IPS-NIHi7 (cell line): ENCODE measurements at regions not wholly inside any gene's neighbourhood (a gene's known extent, or its start where the extent isn't known, plus 50 kb on each side); places are given as distances from the start of the nearest gene placed in this dataset.
"Not testable (repeated sequence)": the region's sequence is repeated elsewhere in the genome, so short reads cannot be mapped to it uniquely, and the experiment has no call there.

Experiments
- DNase-seq: peaks from one replicate; pipeline ENCODE4 v3.0.0; 2012; ENCODE audit warnings: mixed read lengths; ENCODE audit errors: extremely low spot score

DNA sequence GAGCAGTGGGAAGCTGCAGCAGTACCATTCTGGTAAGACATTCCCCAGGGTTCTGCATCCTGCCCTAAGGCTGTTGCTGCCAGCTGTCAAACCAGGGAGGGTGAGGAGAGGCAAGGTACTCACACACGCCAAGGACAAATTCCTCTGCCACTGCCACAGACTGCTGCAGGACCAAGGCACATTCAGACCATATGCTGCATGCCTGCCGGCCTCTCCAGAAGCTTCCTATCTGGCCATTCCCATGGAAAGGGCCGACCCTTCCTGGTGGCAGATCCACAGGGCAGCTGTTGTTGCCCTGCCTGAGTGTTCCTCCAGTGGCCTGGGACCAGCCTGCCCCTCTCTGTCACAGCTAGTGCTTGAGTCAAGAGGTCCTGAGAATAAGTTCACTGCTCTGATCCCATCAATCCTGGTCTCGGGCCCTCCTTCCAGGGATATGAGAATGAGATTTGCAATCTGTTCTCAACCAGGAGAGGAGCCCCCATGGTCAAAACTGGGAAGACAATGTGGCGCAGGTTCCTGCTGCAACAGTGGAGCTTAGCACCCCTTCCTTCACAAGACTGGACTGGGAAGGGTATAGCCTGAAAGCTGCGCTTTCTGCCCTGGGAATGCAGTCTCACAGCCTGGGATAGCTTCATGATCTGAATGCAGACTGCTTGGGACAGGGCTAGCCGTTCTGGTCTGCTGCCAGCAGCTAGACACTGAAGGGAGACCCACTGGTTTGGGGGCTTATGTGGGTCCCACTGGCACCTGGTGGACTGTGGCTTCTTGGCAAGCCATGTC, 342.5 kb upstream of the NDST3 start:
- DNase-seq, result no peak

DNA sequence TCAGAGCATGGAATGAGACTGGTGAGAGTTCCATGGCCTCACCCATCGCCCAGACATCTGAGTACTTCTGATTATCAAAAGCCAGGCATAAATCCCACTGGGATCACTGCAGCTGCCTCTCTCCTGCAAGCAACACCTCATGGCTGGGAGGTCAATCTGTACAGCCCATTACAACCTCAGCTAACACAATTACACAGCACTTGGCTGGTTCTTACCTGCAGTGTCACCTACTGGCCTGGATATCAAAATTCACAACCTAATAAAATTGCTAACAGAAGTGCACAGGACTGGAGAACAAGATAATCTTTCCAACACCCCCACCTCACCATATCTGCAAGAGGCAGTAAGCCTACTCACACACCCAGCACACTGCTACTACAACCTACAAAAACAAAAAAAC, 341.7 kb upstream of the NDST3 start:
- DNase-seq, result no peak

DNA sequence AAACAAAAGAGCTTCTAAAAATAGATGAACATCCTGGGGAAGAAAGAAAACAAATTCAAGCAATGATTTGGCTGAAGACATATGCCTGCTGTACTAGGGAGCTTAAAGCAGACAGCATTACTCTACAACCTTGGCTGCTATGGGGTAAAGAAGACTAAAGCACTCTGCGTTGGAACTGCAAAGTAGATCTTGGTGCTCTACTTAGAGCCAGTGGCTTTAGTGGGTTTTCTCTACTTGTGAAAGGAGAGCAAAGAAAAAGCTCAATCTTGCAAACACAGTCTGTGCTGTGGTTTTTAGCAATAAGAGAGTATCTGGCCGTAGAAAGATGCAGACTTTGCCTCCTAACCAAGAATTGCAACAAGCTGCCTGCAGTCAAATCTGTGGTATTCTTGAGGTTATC, 334.7 kb upstream of the NDST3 start:
- DNase-seq, result no peak

DNA sequence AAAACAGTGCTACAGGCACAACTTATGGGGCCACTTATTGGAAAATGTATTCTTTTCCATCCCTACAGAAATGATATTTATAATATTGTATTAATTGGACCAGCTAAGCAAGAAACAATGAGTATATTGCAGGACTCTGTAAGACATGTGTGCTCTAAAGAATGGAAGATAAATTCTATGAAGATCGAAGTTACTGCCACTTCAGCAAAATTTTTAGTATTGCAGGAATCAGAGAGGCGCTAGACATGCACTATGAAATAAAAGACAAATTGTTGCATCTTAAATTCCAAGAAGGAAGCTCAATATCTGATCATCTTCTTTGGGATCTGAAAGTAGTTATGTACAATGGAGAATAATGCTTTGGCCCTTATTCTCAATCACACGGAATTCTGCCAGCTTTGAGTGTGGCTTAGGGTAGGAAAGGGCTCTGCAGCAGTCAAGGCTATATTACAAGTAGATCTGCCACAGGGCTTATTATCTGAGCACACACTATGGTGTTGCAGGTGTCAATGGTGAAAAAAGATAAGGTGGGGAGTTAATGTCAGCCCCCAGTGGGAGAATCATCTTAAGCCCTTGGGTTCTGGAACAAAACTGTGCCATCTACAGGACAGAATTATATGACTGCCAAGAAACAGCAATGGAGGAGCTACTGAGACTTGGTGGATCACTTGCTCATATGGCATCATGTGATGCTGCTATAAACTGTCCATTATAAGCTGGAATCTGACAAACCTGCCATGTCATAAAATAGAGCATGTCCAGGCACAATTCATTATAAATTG, 334.0 kb upstream of the NDST3 start:
- DNase-seq, result peak; percentile 42

DNA sequence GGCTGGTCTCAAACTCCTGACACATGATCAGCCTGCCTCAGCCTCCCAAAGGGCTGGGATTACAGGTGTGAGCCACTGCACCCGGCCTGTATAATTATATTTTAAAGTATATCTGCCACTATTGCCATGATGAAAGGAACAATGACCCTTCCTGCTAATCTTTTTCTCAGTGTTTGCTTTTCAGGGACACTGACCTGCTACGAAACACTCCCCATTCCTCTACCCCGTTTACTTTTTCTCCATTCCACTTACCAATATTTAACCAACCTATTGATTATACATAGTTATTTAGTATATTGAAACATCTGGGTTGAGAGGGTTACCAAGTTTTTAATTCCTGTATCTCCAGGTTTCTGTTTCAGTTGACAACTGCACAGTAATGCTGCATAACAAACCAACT, 331.9 kb upstream of the NDST3 start:
- no peak for DNase-seq

DNA sequence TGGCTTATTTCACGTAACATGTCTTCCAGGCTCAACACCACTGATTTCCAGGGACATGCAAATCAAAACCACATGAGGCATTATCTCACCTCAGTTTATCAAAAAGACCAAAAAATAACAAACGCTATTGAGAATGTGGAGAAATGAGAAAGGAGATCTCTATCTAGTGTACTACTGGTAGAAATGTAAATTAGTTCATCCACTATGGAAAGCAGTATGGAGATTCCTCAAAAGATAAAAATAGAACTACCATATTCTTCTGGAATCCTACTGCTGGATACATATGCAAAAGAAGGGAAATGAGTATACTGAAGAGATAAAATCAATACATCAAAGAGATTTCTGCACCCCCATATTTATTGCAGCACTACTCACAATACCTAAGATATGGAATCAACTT, 329.6 kb upstream of the NDST3 start:
- DNase-seq, result no peak

DNA sequence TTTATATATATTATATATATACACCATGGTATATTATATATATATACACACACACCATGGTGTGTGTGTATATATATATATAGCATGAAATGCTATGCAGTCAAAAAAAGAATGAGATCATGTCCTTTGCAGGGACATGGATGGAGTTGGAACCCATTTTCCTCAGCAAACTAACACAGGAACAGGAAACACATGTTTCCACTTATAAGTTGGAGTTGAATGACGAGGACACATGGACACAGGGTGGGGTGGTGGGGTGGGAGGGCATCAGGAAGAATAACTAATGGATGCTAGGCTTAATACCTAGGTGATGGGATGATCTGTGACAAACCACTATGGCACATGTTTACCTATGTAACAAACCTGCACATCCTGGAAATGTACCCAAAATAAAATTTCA, 293.6 kb upstream of the NDST3 start:
- no peak for DNase-seq

DNA sequence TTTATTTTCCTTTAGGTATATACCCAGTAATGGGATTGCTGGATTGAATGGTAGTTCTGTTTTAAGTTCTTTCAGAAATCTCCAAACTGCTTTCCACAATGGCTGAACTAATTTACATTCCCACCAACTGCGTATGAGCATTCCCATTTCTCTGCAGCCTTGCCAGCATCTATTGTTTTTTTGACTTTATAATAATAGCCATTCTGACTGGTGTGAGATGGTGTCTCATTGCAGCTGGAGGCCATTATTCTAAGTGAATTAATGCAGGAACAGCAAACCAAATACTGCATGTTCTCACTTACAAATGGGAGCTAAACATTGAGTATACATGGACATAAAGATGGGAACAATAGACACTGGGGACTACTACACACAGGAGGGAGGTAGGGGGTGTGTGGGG, 288.9 kb upstream of the NDST3 start:
- DNase-seq, result not testable (repeated sequence)

DNA sequence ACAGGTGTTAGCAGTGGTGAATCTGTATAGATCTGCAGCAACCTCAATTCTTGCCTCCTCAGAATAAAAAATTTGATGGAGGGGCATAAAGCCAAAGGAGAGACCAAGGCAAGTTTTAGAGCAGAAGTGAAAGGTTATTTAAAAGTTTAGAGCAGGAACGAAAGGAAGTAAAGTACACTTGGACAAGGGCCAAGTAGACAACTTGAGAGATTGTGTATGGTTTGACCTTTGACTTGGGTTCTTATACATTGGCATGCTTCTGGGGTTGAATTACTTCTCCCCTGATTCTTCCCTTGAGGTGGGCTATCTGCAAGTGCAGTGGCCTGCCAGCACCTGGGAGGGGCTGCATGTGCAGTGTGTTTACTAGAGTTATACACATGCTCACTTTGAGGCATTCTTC, 278.8 kb upstream of the NDST3 start:
- DNase-seq, result no peak

DNA sequence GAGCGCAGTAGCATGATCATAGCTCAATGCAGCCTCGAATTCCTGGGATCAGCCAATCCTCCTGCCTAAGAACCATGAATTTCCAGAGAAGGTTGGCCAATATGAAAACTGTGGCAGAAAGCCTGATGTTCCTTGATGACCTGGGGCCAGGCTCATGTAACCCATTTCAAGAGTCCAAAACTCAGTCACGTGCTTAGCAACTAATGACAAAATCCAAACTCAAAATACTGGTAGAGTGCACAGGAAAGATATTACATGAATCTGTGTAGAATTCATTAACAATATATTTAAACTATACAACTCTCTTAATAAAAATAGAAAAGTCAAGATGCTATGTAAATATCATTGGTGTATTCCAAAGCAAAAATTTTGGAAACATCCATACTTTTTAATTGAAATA, 265.7 kb upstream of the NDST3 start:
- DNase-seq, result no peak

DNA sequence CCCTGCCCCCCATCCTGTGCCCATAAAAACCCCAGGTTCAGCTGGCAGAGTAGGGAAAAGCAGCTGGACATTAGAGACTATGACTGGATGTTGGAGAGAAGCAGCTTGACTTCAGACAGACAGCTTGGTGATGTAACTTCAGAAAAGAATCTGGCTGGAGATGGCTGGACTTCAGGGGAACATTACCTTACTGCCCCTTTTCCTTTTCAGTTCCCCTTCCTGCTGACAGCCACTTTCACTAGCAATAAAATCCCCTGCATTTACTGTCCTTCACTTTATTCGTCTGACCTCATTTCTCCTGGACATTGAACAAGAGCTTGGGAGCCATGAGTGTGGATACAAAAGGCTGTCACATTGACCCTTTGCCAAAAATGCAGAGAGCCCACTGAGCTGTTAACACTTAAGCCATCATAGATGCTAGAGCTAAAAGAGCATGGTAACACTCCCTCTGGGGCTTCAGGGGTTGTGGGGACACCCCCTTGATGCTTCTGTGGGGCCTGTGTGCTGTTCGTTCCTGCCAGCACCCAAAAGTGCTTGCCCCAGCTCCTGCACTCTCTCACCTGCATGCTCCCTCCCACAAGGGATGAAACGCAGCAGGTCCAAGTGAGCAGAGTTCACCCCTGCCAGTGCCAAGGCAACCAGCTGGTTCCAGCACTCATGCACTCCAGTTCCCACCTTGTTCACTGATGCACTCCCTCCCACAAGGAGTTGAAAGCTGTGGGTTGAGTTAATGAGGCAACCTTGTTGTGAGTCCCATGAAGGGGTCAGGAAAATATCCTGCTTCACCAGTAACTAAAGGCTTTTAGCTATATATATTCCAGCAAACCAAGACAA, 263.8 kb upstream of the NDST3 start:
- no peak for DNase-seq

DNA sequence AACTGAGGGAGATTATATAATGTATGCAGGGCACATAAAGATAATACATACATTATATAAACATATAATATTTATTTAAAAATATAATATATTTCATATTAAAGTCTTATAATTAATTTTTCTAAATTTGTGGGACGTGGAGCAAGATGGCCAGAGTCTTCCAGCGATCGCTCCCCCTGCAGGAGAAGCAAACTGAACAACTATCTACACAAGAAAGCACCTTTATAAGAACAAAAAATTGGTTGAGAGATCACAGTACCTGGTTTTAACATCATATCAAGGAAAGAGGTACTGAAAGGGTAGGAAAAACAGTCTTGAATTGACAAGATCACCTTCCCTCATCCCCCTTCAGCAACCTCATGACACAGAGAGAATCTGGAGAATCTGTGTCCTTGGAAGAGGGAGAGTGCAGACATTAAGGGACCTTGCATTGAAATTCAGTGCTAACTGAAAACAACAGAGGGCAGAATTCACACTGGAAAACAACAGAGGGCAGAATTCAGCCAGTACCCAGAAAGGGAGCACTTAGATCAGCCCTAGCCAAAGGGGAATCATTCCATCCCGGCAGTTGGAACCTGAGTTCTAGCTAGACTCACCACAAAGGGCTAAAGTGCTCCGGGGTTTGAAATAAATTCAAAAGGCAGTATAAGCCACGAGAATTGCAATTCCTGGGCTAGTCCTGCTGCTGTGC, 262.5 kb upstream of the NDST3 start:
- peak; percentile 59 for DNase-seq

DNA sequence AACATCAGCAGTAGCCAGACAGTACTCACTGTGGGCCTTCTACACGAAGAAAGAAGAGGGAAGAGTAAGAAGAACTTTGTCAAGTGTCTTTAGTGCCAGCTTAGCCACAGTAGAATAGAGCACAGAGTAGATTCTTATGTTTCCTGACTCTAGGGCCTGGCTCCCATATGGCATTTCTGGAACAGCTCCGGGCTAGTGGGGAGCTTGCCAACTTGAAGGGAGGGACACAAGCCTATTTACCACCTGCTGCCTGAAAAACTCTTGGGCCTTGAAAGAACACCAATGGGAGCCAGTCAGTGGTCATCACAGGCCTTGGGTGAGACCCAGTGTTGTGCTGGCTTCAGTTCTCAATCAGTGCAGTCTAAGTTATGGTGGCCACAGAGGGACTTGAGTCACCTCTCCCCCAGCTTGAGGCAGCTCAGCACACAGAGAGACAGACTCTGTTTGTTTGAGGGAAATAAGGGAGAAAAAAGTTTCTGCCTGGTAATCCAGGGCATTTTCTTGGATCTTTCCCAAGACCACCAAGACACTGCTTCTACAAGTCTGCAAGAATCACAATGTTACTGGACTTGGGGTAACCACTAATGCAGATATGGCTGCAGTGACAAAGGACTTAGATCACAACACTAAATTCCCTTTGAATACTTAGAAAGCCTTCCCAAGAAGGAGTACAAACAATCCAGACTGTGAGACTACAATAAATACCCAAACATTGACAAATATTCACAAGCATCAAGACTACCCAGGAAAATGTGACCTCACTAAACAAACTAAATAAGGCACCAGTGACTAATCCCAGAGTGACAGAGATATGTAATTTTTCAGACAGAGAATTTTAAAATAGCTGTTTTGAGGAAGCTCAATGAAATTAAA, 261.0 kb upstream of the NDST3 start:
- no peak for DNase-seq

DNA sequence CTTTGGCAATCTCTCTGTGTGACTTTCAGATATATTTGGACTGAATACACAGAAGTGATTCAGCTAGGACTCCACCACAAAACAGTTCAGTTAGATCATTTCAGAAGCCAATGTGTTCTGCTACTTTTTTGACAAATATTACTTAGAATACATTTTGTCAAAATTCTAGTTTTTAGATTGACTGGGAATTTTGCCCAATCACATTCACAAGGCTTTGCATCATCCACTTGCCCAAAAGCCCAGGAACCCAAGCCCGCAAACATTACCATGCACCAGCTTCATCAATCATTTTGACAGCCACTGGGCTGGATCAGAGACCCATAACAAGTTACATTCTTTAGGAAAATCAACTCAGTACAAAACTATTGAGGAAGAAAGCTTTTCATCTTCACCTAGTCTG, 256.6 kb upstream of the NDST3 start:
- DNase-seq, result no peak

DNA sequence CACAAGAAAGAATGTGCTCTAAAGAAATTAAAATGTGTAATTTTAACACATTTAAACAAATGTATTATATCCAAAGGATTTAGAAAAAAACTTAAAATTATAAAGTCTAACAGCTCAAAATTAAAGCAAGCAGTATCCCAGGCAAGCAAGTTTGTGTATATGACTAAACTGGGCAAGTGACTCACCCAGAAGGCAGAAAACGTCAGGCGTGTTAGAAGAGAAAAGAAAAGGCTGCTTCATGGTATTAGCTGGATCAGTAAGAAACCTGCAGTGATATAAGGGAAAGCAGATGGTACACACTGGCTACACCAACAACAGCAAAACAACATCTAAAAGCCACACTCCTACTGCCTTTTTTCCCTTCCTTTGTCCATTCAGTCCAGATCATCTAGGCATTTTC, 250.6 kb upstream of the NDST3 start:
- DNase-seq, result no peak

DNA sequence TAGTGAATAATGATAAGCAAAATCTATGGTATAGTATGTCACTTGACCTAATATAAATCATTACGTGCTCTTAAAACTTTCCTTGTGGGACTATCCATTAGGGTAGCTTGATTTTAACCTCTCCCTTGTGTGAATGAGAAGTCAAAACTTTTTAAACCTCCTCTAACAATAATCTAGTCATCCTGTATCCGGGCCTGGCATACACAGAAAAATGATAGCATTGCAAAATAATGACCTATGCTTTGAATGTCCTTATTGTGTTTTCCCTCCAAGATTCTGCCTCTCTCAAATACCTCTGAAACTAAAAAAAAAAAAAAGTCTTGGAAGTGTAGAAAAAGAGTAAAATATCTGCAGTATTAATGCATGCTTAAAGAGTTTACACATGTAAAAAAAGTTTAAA, 250.0 kb upstream of the NDST3 start:
- no peak for DNase-seq

DNA sequence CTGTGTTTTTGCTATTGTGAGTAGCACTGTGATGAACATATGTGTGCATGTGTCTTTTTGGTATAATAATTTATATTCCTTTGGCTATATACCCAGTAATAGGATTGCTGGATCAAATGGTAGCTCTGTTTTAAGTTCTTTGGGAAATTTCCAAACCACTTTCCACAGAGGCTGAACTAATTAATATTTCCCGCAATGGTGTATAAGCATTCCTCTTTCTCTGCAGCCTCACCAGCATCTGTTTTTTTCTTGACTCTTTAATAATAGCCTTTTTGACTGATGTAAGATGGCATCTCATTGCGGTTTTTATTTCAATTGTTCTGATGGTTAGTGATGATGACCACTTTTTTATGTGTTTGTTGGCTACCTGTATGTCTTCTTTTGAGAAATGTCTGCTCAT, 247.7 kb upstream of the NDST3 start:
- no peak for DNase-seq

DNA sequence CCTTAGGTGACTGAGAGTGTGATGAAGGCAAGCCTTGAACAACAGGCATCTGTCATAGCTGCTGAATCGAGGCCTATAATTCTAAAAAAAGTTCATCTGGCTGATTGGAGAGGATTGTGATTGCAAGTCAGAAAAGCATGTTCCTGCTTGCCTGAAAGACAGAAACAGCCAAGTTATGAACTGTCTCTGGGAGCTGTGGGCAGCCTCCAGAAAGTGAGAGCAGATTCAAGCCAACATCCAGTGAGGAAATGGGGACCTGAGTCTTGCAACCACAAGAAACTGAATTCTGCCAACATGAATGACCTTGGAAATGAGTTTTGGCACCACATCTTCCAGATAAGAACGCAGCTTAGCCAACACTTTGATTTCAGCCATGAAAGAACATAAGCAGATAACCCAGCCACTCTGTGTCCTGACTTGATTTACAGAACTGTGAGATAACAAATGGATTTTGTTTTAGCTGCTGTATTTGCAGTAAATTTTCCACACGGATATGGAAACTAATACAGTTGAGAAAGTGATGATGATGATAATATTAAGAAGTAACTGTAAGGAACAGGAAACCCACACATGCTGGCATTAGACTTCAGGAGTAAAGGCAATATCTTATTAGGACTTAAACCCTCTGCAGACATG, 240.3 kb upstream of the NDST3 start:
- no peak for DNase-seq

DNA sequence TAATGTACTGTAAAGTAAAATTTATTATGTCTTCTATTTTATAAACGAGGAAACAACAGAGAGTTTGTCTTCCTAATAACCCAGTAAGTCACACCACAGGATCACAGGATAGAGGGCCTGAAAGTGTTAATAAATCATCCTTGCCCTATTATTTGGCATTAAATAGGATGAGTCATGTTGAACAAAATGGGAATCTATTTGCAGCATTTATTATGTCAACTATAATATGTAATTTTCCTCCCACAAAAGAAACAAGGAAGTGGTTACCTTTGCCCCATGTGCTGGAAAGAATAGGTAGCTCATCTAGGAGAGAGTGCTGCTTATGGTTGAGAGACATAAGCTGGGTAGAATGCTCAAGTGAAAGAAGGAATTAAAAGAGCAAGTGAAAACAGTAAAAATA, 237.6 kb upstream of the NDST3 start:
- DNase-seq, result no peak

DNA sequence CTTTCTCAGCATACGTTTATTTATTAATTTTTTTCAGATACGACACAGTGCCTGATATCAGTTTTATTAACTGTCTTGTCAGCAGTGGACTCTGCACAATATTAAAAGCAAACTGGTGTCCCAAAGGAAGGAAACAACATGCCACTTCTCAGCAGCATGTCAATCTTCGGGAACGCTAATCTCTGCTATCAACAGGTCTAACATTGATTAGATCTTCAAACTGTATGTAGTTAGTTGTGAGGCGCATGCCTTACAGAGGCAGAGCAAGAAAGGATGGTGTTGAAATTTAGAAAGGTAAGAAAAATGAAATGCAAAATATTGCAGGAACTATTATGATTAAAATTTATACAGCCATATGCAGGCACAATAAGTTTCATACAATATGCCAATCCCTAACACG, 233.7 kb upstream of the NDST3 start:
- no peak for DNase-seq
